GM19455 (cell line): ENCODE measurements at regions not wholly inside any gene's neighbourhood (a gene's known extent, or its start where the extent isn't known, plus 50 kb on each side); places are given as distances from the start of the nearest gene placed in this dataset.

Experiments
- ATAC-seq: cut with Tn5 transposase; IDR thresholded peaks from one replicate; pipeline ENCODE4 v1.9.1; 2021; ENCODE audit not compliant: unreplicated experiment

DNA sequence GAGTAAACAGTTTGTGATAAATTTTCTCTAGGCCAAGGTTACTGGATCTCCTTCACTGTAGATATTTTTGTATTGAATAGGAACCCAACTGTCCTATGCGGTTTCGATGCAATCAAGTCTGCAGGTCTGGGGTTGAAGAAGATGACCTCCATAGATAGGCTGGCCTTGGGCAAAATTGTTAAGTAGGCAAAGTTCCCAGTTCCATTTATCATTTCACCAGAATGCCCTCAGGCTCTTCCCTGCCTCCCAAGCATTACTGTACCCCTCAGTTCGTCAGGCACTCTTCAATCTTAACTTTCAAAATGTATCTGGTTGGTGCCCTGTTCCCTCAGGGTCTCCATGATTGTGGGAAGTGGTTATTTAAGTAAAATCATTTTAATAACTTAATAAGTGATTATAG, 1802.9 kb upstream of the WWC1 start:
- no peak for ATAC-seq

GRCh38 chr5:166493040-166493439, 1798.4 kb upstream of the WWC1 start:
- ATAC-seq: no peak

GRCh38 chr5:166493612-166494011, 1797.8 kb upstream of the WWC1 start:
- no peak for ATAC-seq

DNA sequence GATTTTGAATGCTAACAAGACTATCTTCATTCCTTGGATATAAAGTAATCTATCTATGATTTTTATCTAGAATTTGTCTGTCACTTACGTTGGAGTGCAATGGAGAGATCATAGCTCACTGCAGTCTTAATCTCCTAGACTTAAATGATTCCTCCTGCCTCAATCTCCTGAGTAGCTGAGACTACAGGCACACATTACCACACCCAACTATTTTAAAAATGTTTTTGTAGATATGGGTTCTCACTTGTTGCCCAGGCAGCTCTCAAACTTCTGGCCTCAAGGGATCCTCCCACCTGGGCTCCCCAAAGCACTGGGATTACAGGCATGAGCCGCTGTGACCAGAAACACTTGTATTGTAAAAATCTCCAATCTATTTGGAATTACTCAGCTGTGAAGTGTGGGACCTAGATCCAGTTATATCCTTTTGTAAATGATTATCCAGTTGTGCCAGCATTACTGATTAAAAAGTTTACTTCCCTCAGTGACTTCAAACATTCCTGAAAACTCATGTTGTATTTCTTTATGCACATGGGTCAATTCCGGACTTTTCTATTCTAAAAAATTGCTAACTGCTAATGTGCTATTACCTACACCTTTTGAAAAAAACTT, 1793.8 kb upstream of the WWC1 start:
- no peak for ATAC-seq

- no peak for ATAC-seq
Observed at GRCh38 chr5:166499447-166500240, 1791.8 kb upstream of the WWC1 start.

- ATAC-seq: no peak
Observed at GRCh38 chr5:166503506-166503905, 1787.9 kb upstream of the WWC1 start.

DNA sequence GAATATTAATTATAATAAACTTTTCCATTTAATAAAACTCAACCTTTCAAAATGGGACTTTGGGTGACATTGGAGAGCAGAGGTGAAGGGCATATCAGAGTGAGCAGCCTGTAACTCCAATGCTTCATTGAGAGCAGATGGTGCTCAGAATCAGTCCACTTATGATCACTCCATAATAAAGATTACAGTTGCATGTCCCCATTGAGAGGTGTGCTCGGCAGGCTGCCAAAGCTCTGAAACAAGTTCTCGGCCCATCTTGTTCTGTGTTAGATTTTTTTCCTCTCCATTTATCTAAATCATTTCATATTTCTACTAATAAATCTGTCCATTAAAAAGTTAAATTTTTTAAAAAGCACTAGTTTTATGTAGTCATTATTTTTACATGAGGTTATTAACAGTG, 1786.4 kb upstream of the WWC1 start:
- ATAC-seq: no peak

- no peak for ATAC-seq
Observed at GRCh38 chr5:166505544-166505943, 1785.9 kb upstream of the WWC1 start.

DNA sequence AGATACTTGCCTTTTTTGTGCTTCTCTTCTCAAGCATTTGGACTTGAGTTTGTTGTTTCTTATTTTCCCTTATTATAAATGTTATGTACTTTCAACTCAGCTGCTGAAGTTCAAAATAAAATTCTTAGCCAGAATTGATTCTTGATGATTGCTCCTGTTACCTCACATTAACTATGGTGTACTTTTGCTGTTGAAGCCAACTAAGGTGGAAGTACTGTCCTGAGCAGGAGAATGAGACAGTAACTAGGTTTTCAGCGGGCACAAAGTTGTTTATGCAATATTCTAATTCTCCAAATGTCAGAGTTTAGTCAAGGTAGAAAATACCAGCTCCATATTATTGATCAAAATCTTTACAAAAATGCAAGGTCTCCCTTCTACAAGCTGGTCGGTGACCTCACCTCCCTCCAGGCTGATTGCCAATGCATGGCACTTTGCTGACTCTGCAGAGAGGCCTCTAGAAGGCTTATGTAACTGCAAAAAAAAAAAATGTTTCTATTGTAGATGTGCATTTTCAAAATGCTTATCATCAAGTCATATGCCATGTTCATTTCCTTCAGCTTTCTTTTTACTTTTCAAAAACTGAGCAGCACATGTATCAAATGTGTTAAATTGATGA, 1783.5 kb upstream of the WWC1 start:
- ATAC-seq: no peak

- no peak for ATAC-seq
Observed at GRCh38 chr5:166509085-166509484, 1782.4 kb upstream of the WWC1 start.

DNA sequence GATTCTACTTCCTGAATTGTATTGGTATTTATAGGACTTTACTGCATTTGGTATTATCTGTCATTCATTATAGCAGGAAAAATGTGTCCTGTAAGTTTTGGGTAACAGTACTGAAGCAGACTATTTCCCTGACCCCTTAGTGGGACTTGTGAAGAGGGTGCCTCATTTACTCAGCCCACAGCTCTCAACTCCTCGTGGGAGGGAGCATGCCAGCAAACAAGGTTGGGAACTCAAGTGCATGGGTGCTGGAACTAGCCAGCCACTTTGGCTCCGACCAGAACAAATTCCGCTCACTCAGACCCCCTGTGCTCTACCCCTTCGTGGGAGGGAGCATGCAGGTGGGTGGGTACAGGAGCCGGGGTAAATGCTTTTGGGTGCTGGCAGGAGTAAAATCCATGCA, 1773.5 kb upstream of the WWC1 start:
- no peak for ATAC-seq

- ATAC-seq: no peak
Observed at GRCh38 chr5:166523206-166523605, 1768.2 kb upstream of the WWC1 start.

GRCh38 chr5:166529200-166529599, 1762.2 kb upstream of the WWC1 start:
- ATAC-seq: no peak

DNA sequence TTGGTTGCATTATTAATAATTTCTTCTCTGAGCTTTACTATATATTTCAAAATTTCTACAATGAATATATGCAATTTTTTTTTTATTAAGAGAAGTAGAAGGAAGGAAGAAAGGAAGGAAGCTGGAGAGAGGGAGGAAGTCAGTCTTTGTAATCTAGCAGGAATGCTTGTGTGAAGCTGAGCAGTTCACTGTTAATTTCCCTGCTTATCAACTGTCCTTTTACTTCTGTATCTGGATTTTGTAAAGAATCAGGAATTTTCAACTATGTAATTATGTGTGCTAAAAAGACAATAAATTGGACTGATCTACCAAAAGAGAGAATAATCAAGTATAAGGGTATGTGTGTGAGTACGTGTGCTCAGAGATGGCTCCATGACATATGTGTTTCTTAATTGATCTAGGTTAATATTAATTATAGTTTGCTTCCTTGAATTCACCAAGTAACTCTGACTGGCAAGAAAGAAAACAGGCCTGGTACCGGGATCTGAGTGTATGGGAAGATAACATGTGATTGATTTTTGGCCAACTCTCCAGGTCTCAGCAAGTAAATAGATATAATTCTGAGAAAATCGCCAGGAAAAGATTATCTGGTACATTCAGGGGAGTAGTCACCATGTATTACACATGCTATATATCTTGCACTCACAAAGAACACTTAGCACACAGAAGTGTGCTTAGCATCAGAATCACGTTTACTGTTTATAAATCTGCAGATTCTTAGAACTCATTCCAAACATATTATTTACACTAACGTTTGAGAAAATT, 1758.8 kb upstream of the WWC1 start:
- no peak for ATAC-seq

DNA sequence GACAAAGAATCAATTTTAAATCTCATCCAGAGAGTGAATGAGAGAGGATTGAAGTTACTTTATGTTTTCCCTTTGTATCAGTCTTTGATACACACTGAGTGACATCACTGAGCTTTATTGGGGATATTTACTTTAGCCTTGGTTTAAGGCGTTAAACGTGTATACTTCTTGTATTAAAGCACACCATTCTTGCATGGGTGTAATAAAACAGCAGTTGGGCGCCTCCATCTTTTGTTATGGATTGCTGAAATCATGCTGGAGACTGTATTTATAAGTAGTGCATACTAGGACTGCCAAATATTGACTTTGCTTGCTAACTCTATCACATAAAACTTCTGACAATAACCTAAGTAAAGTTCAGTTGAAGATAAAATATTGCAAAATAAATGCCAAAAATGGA, 1755.8 kb upstream of the WWC1 start:
- no peak for ATAC-seq

- no peak for ATAC-seq
Observed at GRCh38 chr5:166540156-166540555, 1751.3 kb upstream of the WWC1 start.

- ATAC-seq: no peak
Observed at GRCh38 chr5:166551384-166551783, 1740.1 kb upstream of the WWC1 start.

DNA sequence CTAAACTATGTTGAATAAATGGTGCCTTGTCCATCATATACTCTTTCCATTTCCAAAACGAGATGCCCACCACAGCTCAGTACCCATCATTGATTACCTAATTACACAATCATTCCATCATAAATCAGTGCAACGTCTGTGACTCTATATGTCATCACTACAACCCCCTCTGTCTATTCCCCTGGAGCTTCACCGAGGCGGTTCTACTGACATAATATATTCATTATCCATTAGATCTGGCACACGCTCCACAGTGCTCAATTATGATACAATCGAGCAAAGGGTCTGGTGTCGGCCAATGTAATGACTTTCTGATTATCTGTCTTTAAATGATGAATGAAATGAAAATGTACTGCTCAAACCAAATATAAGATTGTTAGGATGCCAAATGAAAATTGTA, 1737.7 kb upstream of the WWC1 start:
- ATAC-seq: no peak

DNA sequence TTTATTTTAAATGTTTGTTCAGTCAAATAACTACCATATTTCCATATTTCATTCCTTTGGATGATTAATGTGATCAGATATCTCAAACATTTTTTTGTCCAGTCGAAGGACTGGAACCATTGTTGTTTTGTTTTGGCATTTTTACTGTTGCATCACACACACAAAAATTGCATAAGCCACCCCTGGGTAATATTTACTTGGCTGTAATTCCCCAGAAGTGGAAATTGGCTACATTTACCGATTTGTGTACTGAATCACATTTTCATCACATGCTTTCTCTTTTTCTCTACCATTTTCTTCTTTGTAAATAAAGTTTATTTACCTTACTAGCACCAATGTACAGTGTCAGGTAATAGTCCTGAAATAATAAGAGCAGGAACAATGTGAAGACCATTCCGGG, 1729.7 kb upstream of the WWC1 start:
- ATAC-seq: no peak

- no peak for ATAC-seq
Observed at GRCh38 chr5:166562246-166562645, 1729.2 kb upstream of the WWC1 start.

GRCh38 chr5:166566725-166567124, 1724.7 kb upstream of the WWC1 start:
- ATAC-seq: no peak

DNA sequence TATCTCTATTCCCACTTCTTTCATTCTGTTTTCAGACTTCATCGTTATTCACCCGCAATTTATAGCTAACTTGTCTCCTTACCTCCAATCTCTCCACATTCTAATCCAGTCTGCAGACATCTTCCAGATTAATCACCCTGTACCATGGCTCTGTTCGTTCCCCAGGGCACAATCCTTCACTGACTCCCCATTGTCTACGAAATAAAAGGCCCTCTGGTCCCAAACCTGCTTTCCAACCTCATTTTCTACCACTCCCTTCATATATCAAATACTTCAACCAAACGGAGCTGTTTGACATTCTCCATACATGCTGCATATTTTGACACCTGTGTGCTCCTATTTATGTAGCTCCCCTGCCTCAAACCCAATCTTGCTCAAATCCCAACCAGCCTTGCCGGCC, 1720.6 kb upstream of the WWC1 start:
- no peak for ATAC-seq
